GM12872 (cell line): ENCODE measurements at regions not wholly inside any gene's neighbourhood (a gene's known extent, or its start where the extent isn't known, plus 50 kb on each side); places are given as distances from the start of the nearest gene placed in this dataset.

ENCODE experiments used
- CTCF ChIP-seq: IDR thresholded peaks from 3 replicates; pipeline ENCODE4 v1.5.1; 2011; ENCODE audit warnings: low read depth, mild to moderate bottlenecking, low read length, moderate library complexity; ENCODE audit not compliant: insufficient read depth

- no peak for TF ChIP-seq CTCF
Observed at GRCh38 chr14:52146504-52146903, 77.6 kb upstream of the NID2 start.

GRCh38 chr14:52142504-52142903 is 73.6 kb upstream of the NID2 start:
- TF ChIP-seq CTCF: no peak

- peak; percentile 45; the same call in 2 of the 3 replicates for TF ChIP-seq CTCF
Observed at GRCh38 chr14:52131640-52132320, 62.9 kb upstream of the NID2 start.

GRCh38 chr14:52129721-52130120 is 60.9 kb upstream of the NID2 start:
- no peak for TF ChIP-seq CTCF

- no peak for TF ChIP-seq CTCF
Observed at GRCh38 chr14:52125885-52126284, 57.0 kb upstream of the NID2 start.

- no peak for TF ChIP-seq CTCF
Observed at GRCh38 chr14:52124791-52125684, 56.2 kb upstream of the NID2 start.

- TF ChIP-seq CTCF: no peak
Observed at GRCh38 chr14:52121441-52121840, 52.6 kb upstream of the NID2 start.
